ENCODE measurements at regions not wholly inside any gene's neighbourhood (a gene's known extent, or its start where the extent isn't known, plus 50 kb on each side); places are given as distances from the start of the nearest gene placed in this dataset.

GRCh38 chr13:81379183-81379582, 1038.3 kb upstream of the SPRY2 start:
- Mint-ChIP-seq H3K27me3 (no peaks in the 10 kb centered on the region), H3K4me3 (no peak overlapping the region), H3K4me1 (no peaks in the 10 kb centered on the region), H3K27ac (no peak overlapping the region), H3K9me3 (ENCODE audit: insufficient read depth) (no peaks in the 10 kb centered on the region)
- H3K4me1 ChIP-seq (ENCODE audit: control insufficient read depth in 2 of 2, insufficient read depth in 2 of 2, low read length in 2 of 2): no peaks in the 10 kb centered on the region
- CTCF ChIA-PET: no interaction called here
- no peak overlapping the region for H2AFZ ChIP-seq (ENCODE audit: insufficient read depth, low read depth, low read length, poor library complexity, severe bottlenecking)
- no peaks in the 10 kb centered on the region for H3K9me3 ChIP-seq (ENCODE audit: control extremely low read depth in 1 of 3, control insufficient read depth in 2 of 3, insufficient read depth in 1 of 3, low read length in 2 of 3)
- H3K36me3 ChIP-seq (replicated peaks in 1 of 2; ENCODE audit: control extremely low read depth in 1 of 2, control insufficient read depth in 1 of 2, extremely low read depth in 1 of 2, insufficient read depth in 2 of 2, low read length in 1 of 2): no peaks in the 10 kb centered on the region
- ATAC-seq (ENCODE audit: low read depth) (no peak), DNase-seq (no peak)
- intact Hi-C loops (cut with micrococcal nuclease): no loop called here
- POLR2A ChIA-PET: no interaction called here
- H4K20me1 ChIP-seq (ENCODE audit: control insufficient read depth, insufficient read depth, low read length, poor library complexity, severe bottlenecking): no peaks in the 10 kb centered on the region
- no peak overlapping the region for H3K27ac ChIP-seq (ENCODE audit: low read length in 2 of 2)
- no peak overlapping the region for H3K9ac ChIP-seq (ENCODE audit: low read length)
- no peaks in the 10 kb centered on the region for H3K79me2 ChIP-seq (ENCODE audit: control insufficient read depth, insufficient read depth, low read length)
- TF ChIP-seq CTCF (IDR thresholded peaks at IDR 0.05) (no peak), EZH2 (IDR thresholded peaks at IDR 0.05; ENCODE audit: borderline replicate concordance, insufficient read depth, low read depth, low read length, poor library complexity, severe bottlenecking) (no peak)
- H3K4me2 ChIP-seq (replicated peaks; ENCODE audit: low read depth, low read length, poor library complexity, severe bottlenecking): no peak overlapping the region
- no peaks in the 10 kb centered on the region for H3K27me3 ChIP-seq (replicated peaks in 1 of 4; ENCODE audit: control extremely low read depth in 1 of 4, control insufficient read depth in 3 of 4, insufficient read depth in 4 of 4, low read length in 3 of 4)
- no peak overlapping the region for H3K4me3 ChIP-seq (ENCODE audit: control extremely low read depth in 1 of 5, extremely low read depth in 1 of 5, insufficient read depth in 1 of 5, low read depth in 2 of 5, low read length in 4 of 5)

GRCh38 chr13:81377921-81378320, 1037.0 kb upstream of the SPRY2 start:
- Histone ChIP-seq H3K4me2 (replicated peaks; ENCODE audit: low read depth, low read length, poor library complexity, severe bottlenecking) (no peak overlapping the region), H3K27me3 (replicated peaks in 1 of 4; ENCODE audit: control extremely low read depth in 1 of 4, control insufficient read depth in 3 of 4, insufficient read depth in 4 of 4, low read length in 3 of 4) (no peaks in the 10 kb centered on the region), H3K9me3 (ENCODE audit: control extremely low read depth in 1 of 3, control insufficient read depth in 2 of 3, insufficient read depth in 1 of 3, low read length in 2 of 3) (no peaks in the 10 kb centered on the region), H4K20me1 (ENCODE audit: control insufficient read depth, insufficient read depth, low read length, poor library complexity, severe bottlenecking) (no peaks in the 10 kb centered on the region), H3K4me1 (ENCODE audit: control insufficient read depth in 2 of 2, insufficient read depth in 2 of 2, low read length in 2 of 2) (no peaks in the 10 kb centered on the region), H3K36me3 (replicated peaks in 1 of 2; ENCODE audit: control extremely low read depth in 1 of 2, control insufficient read depth in 1 of 2, extremely low read depth in 1 of 2, insufficient read depth in 2 of 2, low read length in 1 of 2) (no peaks in the 10 kb centered on the region), H3K79me2 (ENCODE audit: control insufficient read depth, insufficient read depth, low read length) (no peaks in the 10 kb centered on the region), H3K27ac (ENCODE audit: low read length in 2 of 2) (no peak overlapping the region), H2AFZ (ENCODE audit: insufficient read depth, low read depth, low read length, poor library complexity, severe bottlenecking) (no peak overlapping the region), H3K4me3 (ENCODE audit: control extremely low read depth in 1 of 5, extremely low read depth in 1 of 5, insufficient read depth in 1 of 5, low read depth in 2 of 5, low read length in 4 of 5) (no peak overlapping the region), H3K9ac (ENCODE audit: low read length) (no peak overlapping the region)
- H3K9me3 Mint-ChIP-seq (ENCODE audit: insufficient read depth): no peaks in the 10 kb centered on the region
- no peak overlapping the region for H3K4me3 Mint-ChIP-seq
- H3K4me1 Mint-ChIP-seq: no peaks in the 10 kb centered on the region
- ChIA-PET CTCF (no interaction called here), POLR2A (no interaction called here)
- no peak for ATAC-seq (ENCODE audit: low read depth)
- H3K27ac Mint-ChIP-seq: no peak overlapping the region
- TF ChIP-seq EZH2 (IDR thresholded peaks at IDR 0.05; ENCODE audit: borderline replicate concordance, insufficient read depth, low read depth, low read length, poor library complexity, severe bottlenecking) (no peak), CTCF (IDR thresholded peaks at IDR 0.05) (no peak)
- intact Hi-C loops (cut with micrococcal nuclease): no loop called here
- no peak for DNase-seq
- no peaks in the 10 kb centered on the region for H3K27me3 Mint-ChIP-seq
- no CpG with 5 or more reads among the region's 1 CpG for WGBS (ENCODE audit: insufficient coverage)
